Activated CD8-positive, alpha-beta T cell treated with anti-CD3 and anti-CD28 coated beads for 36 hours (primary cell): ENCODE measurements at regions not wholly inside any gene's neighbourhood (a gene's known extent, or its start where the extent isn't known, plus 50 kb on each side); places are given as distances from the start of the nearest gene placed in this dataset.

ENCODE experiments used
- ATAC-seq: fragments of 200-7000 bp; cut with Tn5 transposase; one replicate; pipeline ENCODE4 v1.10.0; 2021; ENCODE audit warnings: mild to moderate bottlenecking, moderate library complexity
- CTCF ChIA-PET: fragments of 350-600 bp; sonication (Branson Sonifier 250); formaldehyde crosslinking; loops from one replicate; lab custom pipeline; 2021; ENCODE audit warnings: antibody characterized with exemption; lab: Charles Lee
- POLR2A ChIA-PET: fragments of 350-600 bp; sonication (Branson Sonifier 250); formaldehyde crosslinking; loops from one replicate; lab custom pipeline; 2021; ENCODE audit warnings: antibody characterized with exemption; lab: Charles Lee
- DNase-seq: peaks from one replicate; pipeline ENCODE4 v3.0.0-alpha.2; 2020
- H3K27ac Mint-ChIP-seq: one replicate; pipeline ENCODE4 v1.8.0; 2021; ENCODE audit warnings: mild to moderate bottlenecking, mixed read lengths
- H3K27me3 Mint-ChIP-seq: one replicate; pipeline ENCODE4 v1.8.0; 2021; ENCODE audit warnings: mixed read lengths
- H3K36me3 Mint-ChIP-seq: one replicate; pipeline ENCODE4 v1.8.0; 2021; ENCODE audit warnings: low read depth, mixed read lengths
- H3K4me1 Mint-ChIP-seq: one replicate; pipeline ENCODE4 v1.8.0; 2021; ENCODE audit warnings: low read depth, mixed read lengths
- H3K4me3 Mint-ChIP-seq: one replicate; pipeline ENCODE4 v1.8.0; 2021; ENCODE audit warnings: mild to moderate bottlenecking, moderate library complexity, mixed read lengths
- H3K9me3 Mint-ChIP-seq: one replicate; pipeline ENCODE4 v1.8.0; 2021; ENCODE audit warnings: mixed read lengths
- CTCF ChIP-seq: fragments of 200-600 bp; IDR thresholded peaks from one replicate; pipeline ENCODE4 v1.8.0; 2022; ENCODE audit warnings: antibody characterized with exemption, mild to moderate bottlenecking
- intact Hi-C: fragments of 100-400 bp; cut with micrococcal nuclease; formaldehyde crosslinking; loops from one replicate; pipeline ENCODE4 v1.10.0; 2022

- peaks cover 23% of the 10 kb centered on the region for H3K27me3 Mint-ChIP-seq
- H3K4me1 Mint-ChIP-seq = no peaks in the 10 kb centered on the region
- no peaks in the 10 kb centered on the region for H3K36me3 Mint-ChIP-seq
- DNase-seq = no peak
- no peak overlapping the region for H3K27ac Mint-ChIP-seq
- no peak for TF ChIP-seq CTCF
- POLR2A ChIA-PET = no interaction called here
- intact Hi-C loops = no loop called here
- H3K4me3 Mint-ChIP-seq = no peak overlapping the region
- no peak for ATAC-seq
- H3K9me3 Mint-ChIP-seq = no peaks in the 10 kb centered on the region
- CTCF ChIA-PET = no interaction called here
Observed at GRCh38 chr13:111001636-111002035, 86.8 kb upstream of the ANKRD10 start.

- TF ChIP-seq CTCF = no peak
- POLR2A ChIA-PET = no interaction called here
- DNase-seq (no peak), ATAC-seq (no peak)
- CTCF ChIA-PET = no interaction called here
- Mint-ChIP-seq H3K4me1 (no peaks in the 10 kb centered on the region), H3K27me3 (peaks cover 48% of the 10 kb centered on the region), H3K9me3 (no peaks in the 10 kb centered on the region), H3K27ac (no peak overlapping the region), H3K4me3 (no peak overlapping the region), H3K36me3 (no peaks in the 10 kb centered on the region)
- intact Hi-C loops = no loop called here
Observed at GRCh38 chr13:110993788-110994187, 78.9 kb upstream of the ANKRD10 start.

- no peaks in the 10 kb centered on the region for H3K4me1 Mint-ChIP-seq
- intact Hi-C loops = no loop called here
- H3K27me3 Mint-ChIP-seq = peaks cover 45% of the 10 kb centered on the region
- no peaks in the 10 kb centered on the region for H3K9me3 Mint-ChIP-seq
- H3K27ac Mint-ChIP-seq = no peak overlapping the region
- POLR2A ChIA-PET = no interaction called here
- no peak for DNase-seq
- ATAC-seq = no peak
- no peak for TF ChIP-seq CTCF
- H3K36me3 Mint-ChIP-seq = no peaks in the 10 kb centered on the region
- H3K4me3 Mint-ChIP-seq = no peak overlapping the region
- CTCF ChIA-PET = no interaction called here
Observed at GRCh38 chr13:110991991-110992508, 77.2 kb upstream of the ANKRD10 start.

- Mint-ChIP-seq H3K4me3 (no peak overlapping the region), H3K4me1 (no peaks in the 10 kb centered on the region), H3K27ac (no peak overlapping the region), H3K36me3 (no peaks in the 10 kb centered on the region), H3K27me3 (peaks cover 27% of the 10 kb centered on the region), H3K9me3 (no peaks in the 10 kb centered on the region)
- no peak for DNase-seq
- intact Hi-C loops = no loop called here
- no peak for TF ChIP-seq CTCF
- CTCF ChIA-PET = no interaction called here
- no peak for ATAC-seq
- POLR2A ChIA-PET = no interaction called here
Observed at GRCh38 chr13:110989331-110989730, 74.5 kb upstream of the ANKRD10 start.

- DNase-seq (no peak), ATAC-seq (no peak)
- no peak overlapping the region for H3K4me3 Mint-ChIP-seq
- CTCF ChIA-PET = interaction anchor here (0.6 to 1.7 kb wide), 4 partner anchors 9 to 241 kb away, joined by 3 to 4 read pairs (median 4); no protein-coding TSS in a partner anchor
- intact Hi-C loops = no loop called here
- H3K9me3 Mint-ChIP-seq = no peaks in the 10 kb centered on the region
- H3K27ac Mint-ChIP-seq = no peak overlapping the region
- POLR2A ChIA-PET = no interaction called here
- no peaks in the 10 kb centered on the region for H3K36me3 Mint-ChIP-seq
- peaks cover 34% of the 10 kb centered on the region for H3K27me3 Mint-ChIP-seq
- no peak for TF ChIP-seq CTCF
- H3K4me1 Mint-ChIP-seq = no peaks in the 10 kb centered on the region
Observed at GRCh38 chr13:110985541-110985940, 70.7 kb upstream of the ANKRD10 start.
